ENCODE measurements at regions not wholly inside any gene's neighbourhood (a gene's known extent, or its start where the extent isn't known, plus 50 kb on each side); places are given as distances from the start of the nearest gene placed in this dataset.

- Histone ChIP-seq H3K9me3 (ENCODE audit: control insufficient read depth in 1 of 2, insufficient read depth in 1 of 2, low read depth in 1 of 2, low read length in 2 of 2) (no peaks in the 10 kb centered on the region), H3K9ac (ENCODE audit: low read length) (no peak overlapping the region), H3K4me3 (replicated peaks in 1 of 2; ENCODE audit: low read depth in 1 of 2, low read length in 2 of 2) (no peak overlapping the region), H3K79me2 (ENCODE audit: insufficient read depth, low read length) (no peaks in the 10 kb centered on the region), H4K20me1 (ENCODE audit: insufficient read depth) (no peaks in the 10 kb centered on the region), H3K27ac (ENCODE audit: low read depth, low read length) (no peak overlapping the region), H2AFZ (ENCODE audit: low read depth, low read length, poor library complexity, severe bottlenecking) (no peak overlapping the region), H3K4me2 (ENCODE audit: low read length) (no peak overlapping the region), H3K36me3 (ENCODE audit: control insufficient read depth in 1 of 2, insufficient read depth in 2 of 2, low read length in 2 of 2) (no peaks in the 10 kb centered on the region), H3K4me1 (ENCODE audit: control insufficient read depth in 1 of 2, insufficient read depth in 2 of 2, low read length in 2 of 2) (no peaks in the 10 kb centered on the region), H3K27me3 (ENCODE audit: insufficient read depth, low read length) (no peaks in the 10 kb centered on the region), H3K9me2 (ENCODE audit: insufficient read depth) (no peaks in the 10 kb centered on the region)
- DNase-seq (ENCODE audit: low read depth, low spot score) (no peak), ATAC-seq (no peak)
- no peak for TF ChIP-seq JUND (IDR thresholded peaks at IDR 0.05)
- TF ChIP-seq CTCF (IDR thresholded peaks at IDR 0.05 in 2 of 3, conservative IDR thresholded peaks at IDR 0.05 in 1 of 3; ENCODE audit: borderline replicate concordance in 1 of 3, insufficient read depth in 1 of 3, low read depth in 2 of 3, low read length in 2 of 3), result no peak
- no peak for TF ChIP-seq POLR2A (IDR thresholded peaks at IDR 0.05; ENCODE audit: borderline replicate concordance, extremely low read depth, insufficient read depth, insufficient read length)
- no peak for TF ChIP-seq SRF (IDR thresholded peaks at IDR 0.05; ENCODE audit: low read depth)
- no peak for TF ChIP-seq POLR2AphosphoS5 (IDR thresholded peaks at IDR 0.05; ENCODE audit: low read depth, low read length)
- TF ChIP-seq TCF7L2 (IDR thresholded peaks at IDR 0.05; ENCODE audit: borderline replicate concordance, extremely low read depth, insufficient read depth, insufficient read length), result no peak
- TF ChIP-seq ZFX (IDR thresholded peaks at IDR 0.05), result no peak
- no peak for TF ChIP-seq EZH2 (IDR thresholded peaks at IDR 0.05)
- no peak for TF ChIP-seq RAD21 (IDR thresholded peaks at IDR 0.05; ENCODE audit: low read depth)
- no peak for TF ChIP-seq SIN3A (IDR thresholded peaks at IDR 0.05; ENCODE audit: low read depth)
- no peak for TF ChIP-seq EGR1 (IDR thresholded peaks at IDR 0.05; ENCODE audit: low read depth)
- no peak for TF ChIP-seq CEBPB (IDR thresholded peaks at IDR 0.05; ENCODE audit: low read depth)
- intact Hi-C loops (cut with micrococcal nuclease), result no loop called here
- ChIA-PET CTCF (no interaction called here), RAD21 (ENCODE audit: low non-redundant PET in 1 of 2, low total read pairs in 2 of 2, uncharacterized antibody in 2 of 2, unreplicated experiment in 2 of 2) (no interaction called here), POLR2A (no interaction called here)
- no TSS peak for BruUV-seq (replicated peaks)
Observed at GRCh38 chrX:144335402-144335801, 451.5 kb downstream of the UBE2NL start.
